GM12874 (cell line): ENCODE measurements at regions not wholly inside any gene's neighbourhood (a gene's known extent, or its start where the extent isn't known, plus 50 kb on each side); places are given as distances from the start of the nearest gene placed in this dataset.

Experiments
- CTCF ChIP-seq: IDR thresholded peaks from 2 replicates; pipeline ENCODE4 v1.5.1; 2011; ENCODE audit warnings: low read depth, mild to moderate bottlenecking, control low read depth, low read length, moderate library complexity; ENCODE audit not compliant: insufficient read depth

GRCh38 chr2:216298719-216299495 lies 73.4 kb downstream of the MARCHF4 start:
- no peak for TF ChIP-seq CTCF

DNA sequence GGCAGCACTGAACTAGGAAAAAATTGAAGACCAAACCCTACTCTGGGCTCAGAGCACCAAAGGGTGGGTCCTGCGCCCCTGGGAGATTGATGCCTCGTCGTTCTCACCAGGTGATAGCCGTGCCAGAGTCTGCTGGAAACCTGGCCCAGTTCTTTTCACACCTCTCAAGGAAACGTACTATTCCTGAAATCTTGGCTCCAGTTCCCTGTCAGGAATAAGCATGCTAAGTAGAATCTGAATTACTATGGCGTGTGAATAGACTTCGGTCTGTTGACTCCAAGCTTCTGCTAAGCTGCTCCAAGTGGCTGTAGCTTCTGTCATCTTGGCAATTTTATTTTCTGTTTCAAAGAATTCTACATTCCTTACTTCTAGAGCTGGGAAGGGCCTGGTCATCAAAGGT lies 75.4 kb downstream of the MARCHF4 start:
- TF ChIP-seq CTCF: no peak

GRCh38 chr2:216294305-216294704 lies 78.0 kb downstream of the MARCHF4 start:
- TF ChIP-seq CTCF: no peak

DNA sequence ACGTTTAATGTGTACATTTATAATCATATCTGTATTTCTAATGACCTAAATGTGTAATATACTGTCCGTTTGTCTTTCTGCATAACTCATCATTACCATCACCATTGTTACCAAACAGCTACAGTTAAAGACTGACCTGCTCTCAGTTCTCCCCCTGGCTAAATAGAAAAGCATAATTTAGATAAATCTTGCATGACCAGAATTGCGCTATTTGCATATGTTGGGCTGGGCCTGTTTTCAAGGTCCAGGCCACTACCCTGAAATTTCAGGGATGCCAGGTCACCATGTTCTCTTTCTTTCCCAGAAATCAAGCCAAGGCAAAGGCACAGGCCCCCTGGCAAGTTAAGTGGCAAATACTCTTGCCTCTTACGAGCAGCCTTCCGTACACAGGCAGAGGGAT lies 78.4 kb downstream of the MARCHF4 start:
- no peak for TF ChIP-seq CTCF

GRCh38 chr2:216292886-216293301 lies 79.4 kb downstream of the MARCHF4 start:
- TF ChIP-seq CTCF: no peak

- no peak for TF ChIP-seq CTCF
Observed at GRCh38 chr2:216292475-216292874, 79.8 kb downstream of the MARCHF4 start.

DNA sequence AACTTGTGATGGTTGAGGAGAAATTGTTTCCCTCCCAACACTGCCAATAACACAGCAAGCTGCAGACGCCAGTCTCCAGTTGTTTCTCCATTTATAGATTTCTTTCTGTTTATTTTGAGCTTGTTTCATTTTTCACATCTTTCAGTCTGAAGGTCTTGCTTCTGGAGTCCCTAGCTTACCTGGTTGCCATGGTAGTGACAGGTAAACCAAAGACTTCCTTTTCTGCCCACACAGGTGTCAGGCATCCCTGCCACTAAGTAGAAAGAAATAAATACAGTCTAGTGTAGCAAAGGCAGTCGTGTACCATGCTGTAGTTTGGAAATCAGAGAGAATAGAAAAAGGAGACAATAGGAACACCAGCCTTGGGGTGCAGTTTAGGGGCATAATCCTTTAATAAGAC lies 82.8 kb downstream of the MARCHF4 start:
- TF ChIP-seq CTCF: no peak

GRCh38 chr2:216287251-216287650 lies 85.0 kb downstream of the MARCHF4 start:
- no peak for TF ChIP-seq CTCF
